Fibroblast of the aortic adventitia (primary cell): ENCODE measurements at regions not wholly inside any gene's neighbourhood (a gene's known extent, or its start where the extent isn't known, plus 50 kb on each side); places are given as distances from the start of the nearest gene placed in this dataset.
A peak's percentile ranks its signal among the peaks of the same experiment; 100 is the strongest.

Experiments used
- DNase-seq: peaks from one replicate; pipeline ENCODE4 v3.0.0-alpha.2; 2010; ENCODE audit warnings: low read depth
- H3K4me3 ChIP-seq: 2 replicates; pipeline ENCODE4 v1.5.1; 2011; ENCODE audit warnings: low read depth, mild to moderate bottlenecking, control low read depth, low read length, moderate library complexity
- TF ChIP-seq, protein P1 (sequence below): IDR thresholded peaks from 2 replicates; pipeline ENCODE4 v1.5.1; 2011; ENCODE audit warnings: mild to moderate bottlenecking, low read length, control low read depth, inconsistent platforms; ENCODE audit not compliant: insufficient read depth

- TF ChIP-seq, protein P1, sequence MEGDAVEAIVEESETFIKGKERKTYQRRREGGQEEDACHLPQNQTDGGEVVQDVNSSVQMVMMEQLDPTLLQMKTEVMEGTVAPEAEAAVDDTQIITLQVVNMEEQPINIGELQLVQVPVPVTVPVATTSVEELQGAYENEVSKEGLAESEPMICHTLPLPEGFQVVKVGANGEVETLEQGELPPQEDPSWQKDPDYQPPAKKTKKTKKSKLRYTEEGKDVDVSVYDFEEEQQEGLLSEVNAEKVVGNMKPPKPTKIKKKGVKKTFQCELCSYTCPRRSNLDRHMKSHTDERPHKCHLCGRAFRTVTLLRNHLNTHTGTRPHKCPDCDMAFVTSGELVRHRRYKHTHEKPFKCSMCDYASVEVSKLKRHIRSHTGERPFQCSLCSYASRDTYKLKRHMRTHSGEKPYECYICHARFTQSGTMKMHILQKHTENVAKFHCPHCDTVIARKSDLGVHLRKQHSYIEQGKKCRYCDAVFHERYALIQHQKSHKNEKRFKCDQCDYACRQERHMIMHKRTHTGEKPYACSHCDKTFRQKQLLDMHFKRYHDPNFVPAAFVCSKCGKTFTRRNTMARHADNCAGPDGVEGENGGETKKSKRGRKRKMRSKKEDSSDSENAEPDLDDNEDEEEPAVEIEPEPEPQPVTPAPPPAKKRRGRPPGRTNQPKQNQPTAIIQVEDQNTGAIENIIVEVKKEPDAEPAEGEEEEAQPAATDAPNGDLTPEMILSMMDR: no peak
- H3K4me3 ChIP-seq: no peak overlapping the region
- no peak for DNase-seq
Observed at GRCh38 chr12:83960767-83961166, 951.8 kb downstream of the SLC6A15 start.

- DNase-seq: no peak
- TF ChIP-seq, protein P1: no peak
- no peak overlapping the region for H3K4me3 ChIP-seq
Observed at GRCh38 chr12:83958997-83959396, 953.6 kb downstream of the SLC6A15 start.

DNA sequence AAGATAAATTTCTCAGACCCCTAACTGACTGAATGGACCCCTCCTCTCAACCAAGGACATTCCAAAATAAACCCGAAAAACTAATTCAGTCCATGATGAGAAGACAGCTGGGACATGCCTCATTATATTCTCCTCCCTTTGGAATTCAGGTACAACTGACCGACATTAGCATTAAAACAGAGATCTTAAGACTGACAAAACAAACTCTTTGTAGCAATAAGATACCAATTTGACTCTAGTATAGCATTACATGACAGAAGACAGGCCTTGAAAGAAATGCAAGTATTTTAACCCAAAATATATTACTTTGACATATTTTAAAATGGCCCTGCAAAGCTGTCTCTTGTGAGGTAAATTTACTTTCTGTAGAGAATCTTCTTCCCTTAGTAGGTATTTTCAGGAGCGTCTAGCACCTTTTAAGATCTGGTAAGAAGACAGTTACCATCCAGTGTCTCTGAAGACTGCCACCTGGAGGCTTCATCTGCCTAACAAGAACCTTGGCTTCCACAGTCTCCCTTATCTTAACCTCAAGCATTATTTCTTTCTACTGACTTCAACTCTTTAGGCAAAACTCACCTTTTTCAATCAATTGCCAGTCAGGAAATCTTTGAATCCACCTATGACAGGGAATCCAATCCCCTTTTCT is 957.5 kb downstream of the SLC6A15 start:
- H3K4me3 ChIP-seq: no peak overlapping the region
- TF ChIP-seq, protein P1: no peak
- no peak for DNase-seq

DNA sequence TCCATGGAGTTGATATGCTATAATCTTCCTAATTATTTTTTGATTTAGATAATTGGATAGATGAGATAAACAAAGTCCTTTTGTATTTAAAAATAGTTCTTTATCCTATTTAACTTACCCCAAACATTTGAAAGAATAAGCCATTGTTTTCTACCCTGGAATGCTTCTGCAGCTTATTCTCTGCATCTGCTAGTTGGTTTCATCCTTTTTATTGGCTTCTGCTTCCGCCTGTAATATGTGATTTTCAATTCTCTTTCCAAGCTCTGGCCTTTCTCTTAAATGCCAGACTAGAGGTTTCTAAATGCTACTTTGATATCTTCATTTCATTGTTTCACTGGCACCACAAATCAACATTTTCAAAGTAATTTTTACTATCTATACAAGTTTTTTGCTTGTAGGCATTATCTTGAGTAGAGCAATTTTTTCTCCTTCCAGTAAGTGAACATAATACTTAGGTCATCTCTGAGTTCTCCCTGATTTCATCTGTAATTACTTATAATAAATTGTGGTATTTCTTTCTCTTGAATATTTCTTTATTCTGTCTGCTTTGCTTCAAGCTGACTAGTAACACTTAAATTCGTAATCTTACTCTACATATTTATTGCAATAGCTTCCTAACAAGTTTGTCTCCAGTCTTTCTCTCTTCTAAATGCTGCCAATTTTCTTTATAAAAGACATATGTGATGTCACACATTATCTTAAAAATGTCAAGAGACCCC is 958.4 kb downstream of the SLC6A15 start:
- no peak overlapping the region for H3K4me3 ChIP-seq
- DNase-seq: peak; percentile 5
- TF ChIP-seq, protein P1: no peak

DNA sequence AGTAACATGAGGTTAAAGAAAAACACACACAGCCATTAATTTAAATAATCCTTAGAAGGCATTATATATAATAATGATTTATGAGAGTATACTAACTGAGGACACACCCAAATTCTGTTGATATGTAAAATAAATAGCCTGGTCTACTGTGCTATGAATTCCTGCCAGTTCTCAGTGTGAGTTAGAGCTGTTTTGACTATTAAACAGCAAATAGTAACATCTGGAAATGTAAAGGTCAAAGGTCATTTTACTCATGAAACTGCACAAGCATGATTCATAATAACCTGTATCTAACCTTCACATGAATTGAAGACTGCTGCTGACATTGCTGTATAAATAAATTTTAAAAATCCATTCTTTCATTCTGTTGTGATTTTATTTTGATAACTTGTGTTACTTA is 966.7 kb downstream of the SLC6A15 start:
- TF ChIP-seq, protein P1: no peak
- no peak overlapping the region for H3K4me3 ChIP-seq
- peak; percentile 36 for DNase-seq

DNA sequence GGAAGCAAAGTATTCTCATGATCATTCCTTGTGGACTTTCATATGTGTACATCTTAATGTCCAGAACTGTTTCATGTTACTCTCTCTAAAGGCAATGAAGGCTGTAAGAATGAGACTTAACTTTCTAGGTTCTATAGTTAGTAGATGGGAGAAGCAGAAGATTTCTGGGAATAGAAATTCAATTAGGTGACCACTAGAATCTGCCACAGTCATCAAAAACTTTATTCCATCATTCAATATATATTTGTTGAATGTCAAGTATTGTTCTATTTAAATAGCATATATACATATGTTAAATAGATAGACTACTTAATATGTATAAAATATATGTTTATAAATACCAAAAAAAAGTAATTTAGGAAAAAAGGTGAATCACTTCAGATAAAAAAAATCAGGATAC is 972.9 kb downstream of the SLC6A15 start:
- no peak for DNase-seq
- H3K4me3 ChIP-seq: no peak overlapping the region
- TF ChIP-seq, protein P1: no peak
